A549 (cell line): ENCODE measurements at regions not wholly inside any gene's neighbourhood (a gene's known extent, or its start where the extent isn't known, plus 50 kb on each side); places are given as distances from the start of the nearest gene placed in this dataset.

Experiments used
- ATAC-seq, 2 experiments: fragments of 200-7000 bp in 1 of 2; fragments of >200 bp in 1 of 2; cut with Nextera tagmentation in 1 of 2; cut with Tn5 transposase in 1 of 2; 3 replicates each; pipeline versions ENCODE4 v1.8.0 to v1.9.1; 2018 to 2020; ENCODE audit warnings: mild to moderate bottlenecking in 1 of 2, moderate library complexity in 1 of 2
- CTCF ChIA-PET: fragments of 300-600 bp; sonication (Branson Sonifier 250); formaldehyde crosslinking; extraction: SDS; loops from one replicate; lab custom pipeline; 2021; ENCODE audit warnings: antibody characterized with exemption, inconsistent platforms; lab: Yijun Ruan, JAX
- POLR2A ChIA-PET: fragments of 350-600 bp; formaldehyde crosslinking; extraction: SDS; loops from one replicate; lab custom pipeline; 2021; ENCODE audit warnings: antibody characterized with exemption, inconsistent platforms; lab: Yijun Ruan, JAX
- DNase-seq, 2 experiments: peaks; one replicate each; pipeline versions ENCODE4 v3.0.0 to v3.0.0-alpha.2; 2011 to 2016; ENCODE audit warnings: low read depth in 1 of 2, low spot score in 1 of 2
- FAIRE-seq: peaks from 2 replicates; lab custom pipeline; 2011; peaks lifted over from hg19 to GRCh38; lab: Jason Lieb, UNC
- H3K27ac ChIP-seq, 2 experiments: fragments of >200 bp; sonication (Bioruptor Twin); formaldehyde crosslinking; 3 replicates each; pipeline ENCODE4 v1.5.1; 2016 to 2017
- H3K4me1 ChIP-seq: fragments of >200 bp; sonication (Bioruptor Twin); formaldehyde crosslinking; 3 replicates; pipeline ENCODE4 v1.6.1; 2016
- H3K4me2 ChIP-seq: fragments of >200 bp; sonication (Bioruptor Twin); formaldehyde crosslinking; 3 replicates; pipeline ENCODE4 v1.6.1; 2016
- H3K4me3 ChIP-seq: fragments of >200 bp; sonication (Bioruptor Twin); formaldehyde crosslinking; 3 replicates; pipeline ENCODE4 v1.5.1; 2016
- H3K9me3 ChIP-seq: fragments of >200 bp; sonication (Bioruptor Twin); formaldehyde crosslinking; 3 replicates; pipeline ENCODE4 v1.6.1; 2016
- BCL3 ChIP-seq: fragments of >200 bp; sonication (Bioruptor Twin); formaldehyde crosslinking; IDR thresholded peaks from 3 replicates; pipeline ENCODE4 v1.6.1; 2016
- BHLHE40 ChIP-seq: IDR thresholded peaks from 2 replicates; pipeline ENCODE4 v1.6.1; 2012; ENCODE audit warnings: low read depth, low read length, inconsistent platforms
- CBX8 ChIP-seq: fragments of 200-600 bp; sonication (generic); IDR thresholded peaks from 2 replicates; pipeline ENCODE4 v1.6.1; 2016
- CHD4 ChIP-seq: fragments of 200-600 bp; sonication (generic); IDR thresholded peaks from 2 replicates; pipeline ENCODE4 v1.6.1; 2016; ENCODE audit warnings: antibody characterized with exemption, mild to moderate bottlenecking, borderline replicate concordance
- EHF ChIP-seq: fragments of 250-450 bp; sonication (Bioruptor Pico); IDR thresholded peaks from 2 replicates; pipeline ENCODE4 v1.5.0; 2020; ENCODE audit warnings: mild to moderate bottlenecking
- ELK1 ChIP-seq: fragments of 150-350 bp; IDR thresholded peaks from 2 replicates; pipeline ENCODE4 v1.6.1; 2014; ENCODE audit warnings: low read depth, mild to moderate bottlenecking, low read length
- EP300 ChIP-seq, 2 experiments: fragments of >200 bp; sonication (Bioruptor Twin); formaldehyde crosslinking; IDR thresholded peaks; 2 replicates in 1 of 2; 3 replicates in 1 of 2; pipeline ENCODE4 v1.6.1; 2016 to 2017
- FOSL2 ChIP-seq, 2 experiments: fragments of 450-650 bp in 1 of 2; fragments of >200 bp in 1 of 2; sonication (Bioruptor Twin) in 1 of 2; formaldehyde crosslinking; IDR thresholded peaks; 2 replicates each; pipeline versions ENCODE4 v1.5.0 to v1.6.1; 2016 to 2020; ENCODE audit warnings: mild to moderate bottlenecking in 1 of 2, moderate library complexity in 1 of 2
- FOXS1 ChIP-seq: fragments of 250-450 bp; sonication (Bioruptor Pico); IDR thresholded peaks from 2 replicates; pipeline ENCODE4 v1.5.0; 2020; ENCODE audit warnings: mild to moderate bottlenecking, moderate library complexity
- HDAC2 ChIP-seq: fragments of 200-600 bp; sonication (generic); IDR thresholded peaks from 2 replicates; pipeline ENCODE4 v1.6.1; 2016
- HOXB13 ChIP-seq: fragments of 250-450 bp; sonication (Bioruptor Pico); IDR thresholded peaks from 2 replicates; pipeline ENCODE4 v1.5.0; 2020; ENCODE audit warnings: low read depth, mild to moderate bottlenecking, moderate library complexity
- HOXB5 ChIP-seq: fragments of 250-450 bp; sonication (Bioruptor Pico); IDR thresholded peaks from 2 replicates; pipeline ENCODE4 v1.5.0; 2020; ENCODE audit warnings: mild to moderate bottlenecking, moderate library complexity
- JUN ChIP-seq, 2 experiments: fragments of >200 bp; sonication (Bioruptor Twin); formaldehyde crosslinking; IDR thresholded peaks; 2 replicates in 1 of 2; 3 replicates in 1 of 2; pipeline ENCODE4 v1.6.1; 2016 to 2017
- JUNB ChIP-seq: fragments of >200 bp; sonication (Bioruptor Twin); formaldehyde crosslinking; IDR thresholded peaks from 2 replicates; pipeline ENCODE4 v1.6.1; 2016
- KDM5A ChIP-seq: fragments of 200-600 bp; sonication (generic); IDR thresholded peaks from 2 replicates; pipeline ENCODE4 v1.6.1; 2016; ENCODE audit warnings: antibody characterized with exemption, mild to moderate bottlenecking
- MYC ChIP-seq: IDR thresholded peaks from 2 replicates; pipeline ENCODE4 v1.6.1; 2012; ENCODE audit warnings: mild to moderate bottlenecking, inconsistent platforms, low read length, improper control_type of control experiment, borderline replicate concordance
- NR3C1 ChIP-seq: fragments of >200 bp; sonication (Bioruptor Twin); formaldehyde crosslinking; IDR thresholded peaks from 3 replicates; pipeline ENCODE4 v1.6.1; 2017
- PBX3 ChIP-seq: IDR thresholded peaks from 2 replicates; pipeline ENCODE4 v1.6.1; 2012
- PHF8 ChIP-seq: fragments of 200-600 bp; sonication (generic); IDR thresholded peaks from 2 replicates; pipeline ENCODE4 v1.6.1; 2016; ENCODE audit warnings: low read depth, mild to moderate bottlenecking, antibody characterized with exemption, moderate library complexity, borderline replicate concordance
- POLR2A ChIP-seq: IDR thresholded peaks from 2 replicates; pipeline ENCODE4 v1.6.1; 2012; ENCODE audit warnings: mild to moderate bottlenecking, low read length
- RARB ChIP-seq: fragments of 250-450 bp; sonication (Bioruptor Pico); IDR thresholded peaks from 2 replicates; pipeline ENCODE4 v1.8.0; 2021; ENCODE audit warnings: mild to moderate bottlenecking, moderate library complexity
- RCOR1 ChIP-seq: fragments of 150-350 bp; IDR thresholded peaks from 2 replicates; pipeline ENCODE4 v1.6.1; 2014; ENCODE audit warnings: antibody characterized with exemption, low read length, low read depth
- SREBF2 ChIP-seq: fragments of 450-650 bp; IDR thresholded peaks from 2 replicates; pipeline ENCODE4 v1.6.1; 2014; ENCODE audit warnings: mild to moderate bottlenecking, moderate library complexity
- ZC3H11A ChIP-seq: fragments of 450-650 bp; IDR thresholded peaks from 2 replicates; pipeline ENCODE4 v1.6.1; 2014; ENCODE audit warnings: antibody characterized with exemption, mild to moderate bottlenecking
- ZSCAN20 ChIP-seq: fragments of 250-450 bp; sonication (Bioruptor Pico); IDR thresholded peaks from 2 replicates; pipeline ENCODE4 v1.8.0; 2022; ENCODE audit warnings: mild to moderate bottlenecking, moderate library complexity
- WGBS: methylation state at CpG from one replicate; pipeline ENCODE4 v1.1.6; 2017; ENCODE audit errors: missing lambda C conversion rate; 5-methylcytosine and 5-hydroxymethylcytosine counted together

GRCh38 chr5:169435506-169436229 lies 134.7 kb upstream of the SLIT3 start:
- 82% methylated on average over 7 of the region's 7 CpGs for WGBS
- Histone ChIP-seq H3K27ac (no peak overlapping the region), H3K4me1 (peaks cover 33% of the 10 kb centered on the region), H3K4me2 (no peak overlapping the region), H3K4me3 (no peak overlapping the region), H3K9me3 (no peaks in the 10 kb centered on the region)
- DNase-seq (no peak), FAIRE-seq (no peak), ATAC-seq (no peak)
- CTCF ChIA-PET: interaction anchor here (1.1 kb wide), 1 partner anchor 448 kb away, joined by 3 read pairs; no protein-coding TSS in a partner anchor
- no peak for TF ChIP-seq JUN (IDR thresholded peaks at IDR 0.05)
- no peak for TF ChIP-seq HDAC2
- no peak for TF ChIP-seq SREBF2
- no peak for TF ChIP-seq EP300 (IDR thresholded peaks at IDR 0.05)
- TF ChIP-seq ELK1: no peak
- no peak for TF ChIP-seq EHF (CRISPR knock-in tag)
- TF ChIP-seq BHLHE40: no peak
- TF ChIP-seq FOXS1 (CRISPR knock-in tag): no peak
- no peak for TF ChIP-seq ZSCAN20 (CRISPR knock-in tag)
- TF ChIP-seq KDM5A: no peak
- POLR2A ChIA-PET: no interaction called here

DNA sequence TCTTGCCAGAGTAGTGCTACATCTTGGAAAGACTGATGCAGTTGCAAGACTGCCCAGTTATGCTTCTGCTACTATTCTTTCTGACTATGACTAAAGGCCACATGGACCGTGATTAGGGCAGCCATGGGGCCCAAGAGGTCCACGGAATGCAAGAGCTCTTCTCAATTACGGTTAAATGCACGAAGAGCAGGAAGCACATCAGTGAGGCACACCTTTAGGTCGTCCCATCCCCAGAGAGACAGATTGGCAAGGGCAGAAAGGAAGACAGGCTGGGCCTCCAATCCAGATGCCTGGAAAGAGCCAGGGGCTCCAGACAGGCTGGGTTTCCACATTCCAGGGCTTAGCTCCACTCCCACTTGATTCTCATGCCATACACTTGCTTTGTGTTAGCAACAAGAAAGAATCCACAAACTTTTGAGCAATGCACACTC lies 132.3 kb upstream of the SLIT3 start:
- Histone ChIP-seq H3K27ac (no peak overlapping the region; a peak in 1 of 6 replicates), H3K9me3 (no peaks in the 10 kb centered on the region), H3K4me1 (peaks cover 24% of the 10 kb centered on the region), H3K4me3 (no peak overlapping the region), H3K4me2 (no peak overlapping the region)
- ATAC-seq (peak in 1 of 2 experiments; percentile 31; a peak in 1 of 6 replicates), DNase-seq (no peak), FAIRE-seq (no peak)
- ChIA-PET CTCF (interaction anchor here (2.4 kb wide), 1 partner anchor 11 kb away, joined by 10 read pairs; no protein-coding TSS in a partner anchor), POLR2A (no interaction called here)
- 70% methylated on average over 5 of the region's 5 CpGs for WGBS
- no peak for TF ChIP-seq ZSCAN20 (CRISPR knock-in tag)
- TF ChIP-seq RARB (CRISPR knock-in tag): no peak
- no peak for TF ChIP-seq PHF8
- TF ChIP-seq HOXB5 (CRISPR knock-in tag): no peak
- TF ChIP-seq CHD4: no peak
- no peak for TF ChIP-seq RCOR1
- TF ChIP-seq KDM5A: no peak
- TF ChIP-seq MYC: no peak

- FAIRE-seq (no peak), DNase-seq (peak in 1 of 2 experiments; percentile 31), ATAC-seq (peak in 1 of 2 experiments; percentile 56; a peak in 2 of 6 replicates)
- no peaks in the 10 kb centered on the region for H3K9me3 ChIP-seq
- H3K4me3 ChIP-seq: no peak overlapping the region
- TF ChIP-seq HOXB13 (CRISPR knock-in tag) (no peak), SREBF2 (no peak), FOSL2 (IDR thresholded peaks at IDR 0.05) (no peak), FOSL2 (CRISPR knock-in tag; IDR thresholded peaks at IDR 0.05) (0 out of 2 replicates have a peak, but pooled peaks have one; percentile 31)
- ChIA-PET CTCF (interaction anchor here (0.7 kb wide), 1 partner anchor 9 kb away, joined by 4 read pairs; no protein-coding TSS in a partner anchor), POLR2A (no interaction called here)
- H3K27ac ChIP-seq: peak overlapping the region; percentile 37 to 58; a peak in 2 of 6 replicates
- peak overlapping the region; percentile 50 for H3K4me2 ChIP-seq
- peaks cover 19% of the 10 kb centered on the region for H3K4me1 ChIP-seq
- WGBS: 26% methylated on average over 3 of the region's 3 CpGs
These were observed 130.4 kb upstream of the SLIT3 start for GRCh38 chr5:169431386-169431785.

DNA sequence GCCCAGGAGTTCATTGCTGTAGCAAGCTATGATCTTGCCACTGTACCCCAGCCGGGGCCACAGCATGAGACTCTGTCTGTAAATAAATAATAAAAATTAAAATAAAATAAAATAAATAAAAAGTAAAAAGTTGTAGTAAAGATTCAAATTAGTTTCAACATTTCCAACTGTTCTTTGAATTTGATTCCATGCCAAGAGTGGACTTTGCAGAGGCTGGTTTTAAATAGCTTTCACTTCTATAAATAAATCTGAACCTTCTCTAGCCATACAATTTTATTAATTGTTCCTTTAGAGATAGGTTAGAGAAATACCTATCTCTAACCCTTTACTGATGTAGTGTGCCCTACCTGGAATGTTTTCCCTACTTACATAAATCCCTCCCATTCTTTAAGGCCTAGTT lies 129.7 kb upstream of the SLIT3 start:
- DNase-seq (no peak), FAIRE-seq (no peak)
- WGBS: 86% methylated on average over 1 of the region's 1 CpG
- CTCF ChIA-PET: no interaction called here
- peak overlapping the region; percentile 50 for H3K4me2 ChIP-seq
- TF ChIP-seq JUNB (no peak), BCL3 (no peak), CBX8 (no peak), JUN (IDR thresholded peaks at IDR 0.05) (no peak), BHLHE40 (no peak), NR3C1 (no peak), POLR2A (no peak), PBX3 (no peak), ZC3H11A (no peak), ELK1 (no peak)
- TF ChIP-seq, all 56 proteins: peak for 0
- no peak for ATAC-seq
- peak overlapping the region; percentile 37 to 58; a peak in 4 of 6 replicates for H3K27ac ChIP-seq
- POLR2A ChIA-PET: interaction anchor here (0.6 kb wide), 1 partner anchor 131 kb away, joined by 3 read pairs; no protein-coding TSS in a partner anchor
- H3K4me1 ChIP-seq: peaks cover 19% of the 10 kb centered on the region
- no peaks in the 10 kb centered on the region for H3K9me3 ChIP-seq
- no peak overlapping the region for H3K4me3 ChIP-seq
